ENCODE measurements at regions not wholly inside any gene's neighbourhood (a gene's known extent, or its start where the extent isn't known, plus 50 kb on each side); places are given as distances from the start of the nearest gene placed in this dataset.

DNA sequence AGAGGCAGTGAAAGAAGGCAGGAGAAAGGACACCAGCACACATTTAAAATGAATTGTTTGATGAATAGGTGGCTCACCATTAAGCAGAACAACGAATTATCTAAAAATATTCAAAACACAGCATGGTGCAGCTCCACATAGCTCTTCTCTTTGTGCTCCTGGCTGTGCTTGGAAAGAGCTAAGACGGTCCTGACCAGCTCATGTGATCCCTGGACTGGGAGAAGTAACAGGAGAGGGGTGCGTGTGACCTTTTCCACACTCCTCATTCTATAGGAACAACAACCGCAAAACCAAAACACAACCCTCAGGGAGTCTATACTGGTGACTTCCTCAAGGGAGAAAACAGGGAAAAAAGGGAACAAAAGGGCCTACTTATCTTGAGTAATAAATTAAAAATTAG lies 140.5 kb downstream of the DIRAS2 start:
- TF ChIP-seq, protein P1, sequence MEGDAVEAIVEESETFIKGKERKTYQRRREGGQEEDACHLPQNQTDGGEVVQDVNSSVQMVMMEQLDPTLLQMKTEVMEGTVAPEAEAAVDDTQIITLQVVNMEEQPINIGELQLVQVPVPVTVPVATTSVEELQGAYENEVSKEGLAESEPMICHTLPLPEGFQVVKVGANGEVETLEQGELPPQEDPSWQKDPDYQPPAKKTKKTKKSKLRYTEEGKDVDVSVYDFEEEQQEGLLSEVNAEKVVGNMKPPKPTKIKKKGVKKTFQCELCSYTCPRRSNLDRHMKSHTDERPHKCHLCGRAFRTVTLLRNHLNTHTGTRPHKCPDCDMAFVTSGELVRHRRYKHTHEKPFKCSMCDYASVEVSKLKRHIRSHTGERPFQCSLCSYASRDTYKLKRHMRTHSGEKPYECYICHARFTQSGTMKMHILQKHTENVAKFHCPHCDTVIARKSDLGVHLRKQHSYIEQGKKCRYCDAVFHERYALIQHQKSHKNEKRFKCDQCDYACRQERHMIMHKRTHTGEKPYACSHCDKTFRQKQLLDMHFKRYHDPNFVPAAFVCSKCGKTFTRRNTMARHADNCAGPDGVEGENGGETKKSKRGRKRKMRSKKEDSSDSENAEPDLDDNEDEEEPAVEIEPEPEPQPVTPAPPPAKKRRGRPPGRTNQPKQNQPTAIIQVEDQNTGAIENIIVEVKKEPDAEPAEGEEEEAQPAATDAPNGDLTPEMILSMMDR (IDR thresholded peaks at IDR 0.05; ENCODE audit: poor library complexity): no peak
- no peak for TF ChIP-seq EZH2 (IDR thresholded peaks at IDR 0.05; ENCODE audit: borderline replicate concordance)
- TF ChIP-seq EZH2phosphoT487 (IDR thresholded peaks at IDR 0.05; ENCODE audit: low read depth, severe bottlenecking, unreplicated experiment): no peak

All from hepatocyte (in vitro differentiated cells).